HG03025 (cell line): ENCODE measurements at regions not wholly inside any gene's neighbourhood (a gene's known extent, or its start where the extent isn't known, plus 50 kb on each side); places are given as distances from the start of the nearest gene placed in this dataset.
"Not testable (repeated sequence)": the region's sequence is repeated elsewhere in the genome, so short reads cannot be mapped to it uniquely, and the experiment has no call there.

Experiments used
- ATAC-seq: cut with Tn5 transposase; IDR thresholded peaks from one replicate; pipeline ENCODE4 v1.9.1; 2021; ENCODE audit warnings: mild to moderate bottlenecking, moderate library complexity; ENCODE audit not compliant: unreplicated experiment, low FRiP score

GRCh38 chr7:85688712-85689111 is 501.9 kb upstream of the SEMA3D start:
- ATAC-seq, result no peak

GRCh38 chr7:85686401-85687181 is 499.7 kb upstream of the SEMA3D start:
- ATAC-seq, result no peak

GRCh38 chr7:85685901-85686300 is 499.0 kb upstream of the SEMA3D start:
- ATAC-seq, result no peak

- no peak for ATAC-seq
Measured at GRCh38 chr7:85682833-85683620, 496.2 kb upstream of the SEMA3D start.

GRCh38 chr7:85681241-85681640 is 494.4 kb upstream of the SEMA3D start:
- no peak for ATAC-seq

- ATAC-seq, result not testable (repeated sequence)
Measured at GRCh38 chr7:85675093-85675492, 488.2 kb upstream of the SEMA3D start.

GRCh38 chr7:85673876-85674275 is 487.0 kb upstream of the SEMA3D start:
- no peak for ATAC-seq

- ATAC-seq, result no peak
Measured at GRCh38 chr7:85669225-85669624, 482.4 kb upstream of the SEMA3D start.

GRCh38 chr7:85664341-85664740 is 477.5 kb upstream of the SEMA3D start:
- ATAC-seq, result no peak

- ATAC-seq, result no peak
Measured at GRCh38 chr7:85659364-85659763, 472.5 kb upstream of the SEMA3D start.

- ATAC-seq, result no peak
Measured at GRCh38 chr7:85655252-85655651, 468.4 kb upstream of the SEMA3D start.

GRCh38 chr7:85644272-85644671 is 457.4 kb upstream of the SEMA3D start:
- ATAC-seq, result no peak

- ATAC-seq, result no peak
Measured at GRCh38 chr7:85641331-85641730, 454.5 kb upstream of the SEMA3D start.

- ATAC-seq, result no peak
Measured at GRCh38 chr7:85638394-85638793, 451.5 kb upstream of the SEMA3D start.

GRCh38 chr7:85634951-85635350 is 448.1 kb upstream of the SEMA3D start:
- ATAC-seq, result no peak

- ATAC-seq, result no peak
Measured at GRCh38 chr7:85630904-85631600, 444.2 kb upstream of the SEMA3D start.

GRCh38 chr7:85627791-85628586 is 441.1 kb upstream of the SEMA3D start:
- ATAC-seq, result no peak

- no peak for ATAC-seq
Measured at GRCh38 chr7:85622059-85622458, 435.2 kb upstream of the SEMA3D start.

- ATAC-seq, result no peak
Measured at GRCh38 chr7:85620936-85621685, 434.3 kb upstream of the SEMA3D start.

GRCh38 chr7:85619236-85619635 is 432.4 kb upstream of the SEMA3D start:
- no peak for ATAC-seq
